GF-D8 (cell line): ENCODE measurements at regions not wholly inside any gene's neighbourhood (a gene's known extent, or its start where the extent isn't known, plus 50 kb on each side); places are given as distances from the start of the nearest gene placed in this dataset.

Experiments used
- DNase-seq: peaks from one replicate; lab custom pipeline; 2025; lab: John Stamatoyannopoulos, UW

GRCh38 chr4:13849778-13850177 lies 222.3 kb upstream of the BOD1L1 start:
- DNase-seq = no peak

GRCh38 chr4:13851085-13851940 lies 223.8 kb upstream of the BOD1L1 start:
- DNase-seq = no peak

GRCh38 chr4:13852411-13852810 lies 224.9 kb upstream of the BOD1L1 start:
- no peak for DNase-seq

GRCh38 chr4:13856387-13856786 lies 228.9 kb upstream of the BOD1L1 start:
- DNase-seq = no peak

GRCh38 chr4:13857397-13857796 lies 229.9 kb upstream of the BOD1L1 start:
- DNase-seq = no peak

GRCh38 chr4:13857800-13858199 lies 230.3 kb upstream of the BOD1L1 start:
- no peak for DNase-seq

GRCh38 chr4:13859423-13859822 lies 231.9 kb upstream of the BOD1L1 start:
- DNase-seq = no peak

GRCh38 chr4:13860126-13860525 lies 232.6 kb upstream of the BOD1L1 start:
- DNase-seq = no peak

- no peak for DNase-seq
Observed at GRCh38 chr4:13865871-13866669, 238.5 kb upstream of the BOD1L1 start.

GRCh38 chr4:13866881-13867280 lies 239.4 kb upstream of the BOD1L1 start:
- no peak for DNase-seq

GRCh38 chr4:13872155-13872554 lies 244.6 kb upstream of the BOD1L1 start:
- no peak for DNase-seq

- no peak for DNase-seq
Observed at GRCh38 chr4:13872955-13873354, 245.4 kb upstream of the BOD1L1 start.

GRCh38 chr4:13875181-13875580 lies 247.7 kb upstream of the BOD1L1 start:
- no peak for DNase-seq

- DNase-seq = no peak
Observed at GRCh38 chr4:13876131-13876530, 248.6 kb upstream of the BOD1L1 start.

- no peak for DNase-seq
Observed at GRCh38 chr4:13876940-13877339, 249.4 kb upstream of the BOD1L1 start.

GRCh38 chr4:13877626-13878025 lies 250.1 kb upstream of the BOD1L1 start:
- DNase-seq = no peak

GRCh38 chr4:13881892-13882291 lies 254.4 kb upstream of the BOD1L1 start:
- DNase-seq = no peak

GRCh38 chr4:13887010-13887409 lies 259.5 kb upstream of the BOD1L1 start:
- DNase-seq = no peak

GRCh38 chr4:13888112-13888511 lies 260.6 kb upstream of the BOD1L1 start:
- DNase-seq = no peak

- no peak for DNase-seq
Observed at GRCh38 chr4:13891544-13891939, 264.0 kb upstream of the BOD1L1 start.

GRCh38 chr4:13892739-13893105 lies 265.2 kb upstream of the BOD1L1 start:
- DNase-seq = no peak

- no peak for DNase-seq
Observed at GRCh38 chr4:13893211-13893610, 265.7 kb upstream of the BOD1L1 start.

- DNase-seq = no peak
Observed at GRCh38 chr4:13893987-13894386, 266.5 kb upstream of the BOD1L1 start.
